HAP-1 (cell line): ENCODE measurements at regions not wholly inside any gene's neighbourhood (a gene's known extent, or its start where the extent isn't known, plus 50 kb on each side); places are given as distances from the start of the nearest gene placed in this dataset.
"Not testable (repeated sequence)": the region's sequence is repeated elsewhere in the genome, so short reads cannot be mapped to it uniquely, and the experiment has no call there.

Experiments used
- DNase-seq, 2 experiments: peaks; one replicate each; pipeline ENCODE4 v3.0.0-alpha.2; 2016 to 2020; ENCODE audit warnings: low spot score in 2 of 2
- H3K27me3 ChIP-seq: fragments of 250-450 bp; sonication (Bioruptor Pico); 2 replicates; pipeline ENCODE4 v1.5.1; 2020; ENCODE audit warnings: low read depth, mild to moderate bottlenecking, moderate library complexity
- H3K36me3 ChIP-seq: fragments of 250-450 bp; sonication (Bioruptor Pico); replicated peaks from 2 replicates; pipeline ENCODE4 v1.5.1; 2020; ENCODE audit warnings: mild to moderate bottlenecking
- H3K4me1 ChIP-seq: fragments of 250-450 bp; sonication (Bioruptor Pico); 2 replicates; pipeline ENCODE4 v1.5.1; 2020; ENCODE audit warnings: mild to moderate bottlenecking
- H3K4me3 ChIP-seq: fragments of 250-450 bp; sonication (Bioruptor Pico); 2 replicates; pipeline ENCODE4 v1.5.1; 2020; ENCODE audit warnings: mild to moderate bottlenecking, moderate library complexity
- H3K9me3 ChIP-seq: fragments of 250-450 bp; sonication (Bioruptor Pico); 2 replicates; pipeline ENCODE4 v1.5.1; 2020; ENCODE audit warnings: mild to moderate bottlenecking, moderate library complexity
- in situ Hi-C: fragments of 300-500 bp; cut with MboI; formaldehyde crosslinking; loops from 3 replicates; pipeline ENCODE4 v1.14.3; 2020; ENCODE audit warnings: low sequenced_read_pairs, inconsistent platforms, mixed read lengths

- no peak for DNase-seq
- Histone ChIP-seq H3K4me1 (no peaks in the 10 kb centered on the region), H3K27me3 (no peaks in the 10 kb centered on the region), H3K36me3 (no peaks in the 10 kb centered on the region), H3K4me3 (no peak overlapping the region), H3K9me3 (no peaks in the 10 kb centered on the region)
- in situ Hi-C loops = no loop called here
Observed at GRCh38 chr3:98644168-98644567, 50.8 kb upstream of the CPOX start.

GRCh38 chr3:98645039-98645438 lies 51.6 kb upstream of the CPOX start:
- H3K27me3 ChIP-seq = no peaks in the 10 kb centered on the region
- in situ Hi-C loops = no loop called here
- DNase-seq = no peak

GRCh38 chr3:98646680-98647079 lies 53.3 kb upstream of the CPOX start:
- DNase-seq = no peak
- in situ Hi-C loops = no loop called here
- no peaks in the 10 kb centered on the region for H3K9me3 ChIP-seq

More at GRCh38 chr3:98645039-98645438, 51.6 kb upstream of the CPOX start:
- H3K4me1 ChIP-seq = no peaks in the 10 kb centered on the region
- no peaks in the 10 kb centered on the region for H3K36me3 ChIP-seq
- no peaks in the 10 kb centered on the region for H3K9me3 ChIP-seq
- no peak overlapping the region for H3K4me3 ChIP-seq

GRCh38 chr3:98647197-98647596 lies 53.8 kb upstream of the CPOX start:
- no peaks in the 10 kb centered on the region for H3K27me3 ChIP-seq
- no peak for DNase-seq
- no peaks in the 10 kb centered on the region for H3K36me3 ChIP-seq
- no peaks in the 10 kb centered on the region for H3K4me1 ChIP-seq
- no peak overlapping the region for H3K4me3 ChIP-seq
- in situ Hi-C loops = no loop called here
- no peaks in the 10 kb centered on the region for H3K9me3 ChIP-seq

More at GRCh38 chr3:98646680-98647079, 53.3 kb upstream of the CPOX start:
- no peaks in the 10 kb centered on the region for H3K36me3 ChIP-seq
- H3K4me1 ChIP-seq = no peaks in the 10 kb centered on the region
- H3K27me3 ChIP-seq = no peaks in the 10 kb centered on the region
- H3K4me3 ChIP-seq = no peak overlapping the region

GRCh38 chr3:98650971-98651779 lies 57.8 kb upstream of the CPOX start:
- Histone ChIP-seq H3K9me3 (no peaks in the 10 kb centered on the region), H3K4me1 (no peaks in the 10 kb centered on the region), H3K36me3 (no peaks in the 10 kb centered on the region), H3K27me3 (no peaks in the 10 kb centered on the region), H3K4me3 (no peak overlapping the region)
- in situ Hi-C loops = no loop called here
- no peak for DNase-seq

- H3K9me3 ChIP-seq = no peaks in the 10 kb centered on the region
- DNase-seq = no peak
- no peak overlapping the region for H3K4me3 ChIP-seq
- H3K36me3 ChIP-seq = no peaks in the 10 kb centered on the region
- no peaks in the 10 kb centered on the region for H3K27me3 ChIP-seq
- H3K4me1 ChIP-seq = no peaks in the 10 kb centered on the region
- in situ Hi-C loops = no loop called here
Observed at GRCh38 chr3:98651780-98652077, 58.3 kb upstream of the CPOX start.

- in situ Hi-C loops = no loop called here
- H3K27me3 ChIP-seq = peaks cover 4% of the 10 kb centered on the region; the same call in 1 of the 2 replicates
- no peaks in the 10 kb centered on the region for H3K36me3 ChIP-seq
- H3K9me3 ChIP-seq = no peaks in the 10 kb centered on the region
- H3K4me1 ChIP-seq = no peaks in the 10 kb centered on the region
- DNase-seq = no peak
- no peak overlapping the region for H3K4me3 ChIP-seq
Observed at GRCh38 chr3:98655666-98656065, 62.3 kb upstream of the CPOX start.

- Histone ChIP-seq H3K36me3 (no peaks in the 10 kb centered on the region), H3K4me3 (no peak overlapping the region), H3K27me3 (peaks cover 4% of the 10 kb centered on the region; the same call in 1 of the 2 replicates), H3K4me1 (no peaks in the 10 kb centered on the region), H3K9me3 (no peaks in the 10 kb centered on the region)
- in situ Hi-C loops = no loop called here
- peak; percentile 5 to 63 for DNase-seq
Observed at GRCh38 chr3:98657457-98657856, 64.0 kb upstream of the CPOX start.

- in situ Hi-C loops = no loop called here
- H3K4me1 ChIP-seq = no peaks in the 10 kb centered on the region
- no peak for DNase-seq
- no peak overlapping the region for H3K4me3 ChIP-seq
- H3K9me3 ChIP-seq = no peaks in the 10 kb centered on the region
- no peaks in the 10 kb centered on the region for H3K36me3 ChIP-seq
- H3K27me3 ChIP-seq = peaks cover 3% of the 10 kb centered on the region; the same call in 1 of the 2 replicates
Observed at GRCh38 chr3:98662699-98663098, 69.3 kb upstream of the CPOX start.

GRCh38 chr3:98670020-98670419 lies 76.6 kb upstream of the CPOX start:
- no peak overlapping the region for H3K4me3 ChIP-seq
- no peak for DNase-seq
- in situ Hi-C loops = no loop called here
- H3K9me3 ChIP-seq = no peaks in the 10 kb centered on the region
- no peaks in the 10 kb centered on the region for H3K27me3 ChIP-seq
- H3K4me1 ChIP-seq = no peaks in the 10 kb centered on the region
- H3K36me3 ChIP-seq = no peaks in the 10 kb centered on the region

- Histone ChIP-seq H3K9me3 (no peaks in the 10 kb centered on the region), H3K27me3 (no peaks in the 10 kb centered on the region), H3K36me3 (no peaks in the 10 kb centered on the region), H3K4me3 (no peak overlapping the region), H3K4me1 (no peaks in the 10 kb centered on the region)
- no peak for DNase-seq
- in situ Hi-C loops = no loop called here
Observed at GRCh38 chr3:98679986-98680385, 83.2 kb upstream of the ST3GAL6 start.

GRCh38 chr3:98680723-98681122 lies 82.4 kb upstream of the ST3GAL6 start:
- Histone ChIP-seq H3K36me3 (no peaks in the 10 kb centered on the region), H3K4me3 (no peak overlapping the region), H3K4me1 (no peaks in the 10 kb centered on the region), H3K9me3 (no peaks in the 10 kb centered on the region), H3K27me3 (no peaks in the 10 kb centered on the region)
- in situ Hi-C loops = no loop called here
- DNase-seq = no peak

GRCh38 chr3:98681486-98681885 lies 81.7 kb upstream of the ST3GAL6 start:
- Histone ChIP-seq H3K9me3 (no peaks in the 10 kb centered on the region), H3K4me1 (no peaks in the 10 kb centered on the region), H3K27me3 (no peaks in the 10 kb centered on the region), H3K36me3 (no peaks in the 10 kb centered on the region), H3K4me3 (no peak overlapping the region)
- DNase-seq = no peak
- in situ Hi-C loops = no loop called here

GRCh38 chr3:98682391-98682790 lies 80.7 kb upstream of the ST3GAL6 start:
- in situ Hi-C loops, DNase-seq, H3K27me3 ChIP-seq, H3K9me3 ChIP-seq, H3K36me3 ChIP-seq, H3K4me3 ChIP-seq, H3K4me1 ChIP-seq: not testable (repeated sequence)

GRCh38 chr3:98688363-98688762 lies 74.8 kb upstream of the ST3GAL6 start:
- Histone ChIP-seq H3K9me3 (no peaks in the 10 kb centered on the region), H3K4me3 (no peak overlapping the region), H3K27me3 (no peaks in the 10 kb centered on the region), H3K4me1 (no peaks in the 10 kb centered on the region), H3K36me3 (no peaks in the 10 kb centered on the region)
- in situ Hi-C loops = no loop called here
- no peak for DNase-seq
